RWPE2 (cell line): ENCODE measurements at regions not wholly inside any gene's neighbourhood (a gene's known extent, or its start where the extent isn't known, plus 50 kb on each side); places are given as distances from the start of the nearest gene placed in this dataset.
A peak's percentile ranks its signal among the peaks of the same experiment; 100 is the strongest.

Experiments used
- ATAC-seq: fragments of 200-7000 bp; cut with Tn5 transposase; 3 replicates; pipeline ENCODE4 v1.9.1; 2021; ENCODE audit warnings: low read depth
- DNase-seq: peaks from one replicate; pipeline ENCODE4 v3.0.0-alpha.2; 2020; ENCODE audit warnings: low spot score
- H3K27ac ChIP-seq: fragments of 450-650 bp; 2 replicates; pipeline ENCODE4 v1.5.1; 2017; ENCODE audit warnings: mild to moderate bottlenecking; ENCODE audit not compliant: poor library complexity, severe bottlenecking
- H3K27me3 ChIP-seq: fragments of 250-450 bp; sonication (Bioruptor Pico); 2 replicates; pipeline ENCODE4 v1.5.1; 2021; ENCODE audit warnings: mild to moderate bottlenecking, moderate library complexity; ENCODE audit not compliant: insufficient read depth, poor library complexity, severe bottlenecking
- H3K36me3 ChIP-seq: fragments of 250-450 bp; sonication (Bioruptor Pico); 2 replicates; pipeline ENCODE4 v1.5.1; 2020; ENCODE audit warnings: low read depth, mild to moderate bottlenecking, moderate library complexity
- H3K4me1 ChIP-seq: fragments of 250-450 bp; sonication (Bioruptor Pico); 2 replicates; pipeline ENCODE4 v1.5.1; 2021; ENCODE audit warnings: mild to moderate bottlenecking, moderate library complexity; ENCODE audit not compliant: insufficient read depth, poor library complexity, severe bottlenecking
- H3K4me3 ChIP-seq: fragments of 250-450 bp; sonication (Bioruptor Pico); 2 replicates; pipeline ENCODE4 v1.5.1; 2021; ENCODE audit warnings: mild to moderate bottlenecking, moderate library complexity; ENCODE audit not compliant: severe bottlenecking
- H3K9me3 ChIP-seq: fragments of 250-450 bp; sonication (Bioruptor Pico); 2 replicates; pipeline ENCODE4 v1.5.1; 2021; ENCODE audit warnings: mild to moderate bottlenecking, moderate library complexity; ENCODE audit not compliant: severe bottlenecking
- CTCF ChIP-seq: fragments of 450-650 bp; IDR thresholded peaks from one replicate; pipeline ENCODE4 v1.5.1; 2017; ENCODE audit warnings: mild to moderate bottlenecking, moderate library complexity; ENCODE audit not compliant: poor library complexity, severe bottlenecking

- Histone ChIP-seq H3K4me3 (no peak overlapping the region), H3K9me3 (no peaks in the 10 kb centered on the region), H3K27ac (no peak overlapping the region), H3K27me3 (no peaks in the 10 kb centered on the region), H3K4me1 (no peaks in the 10 kb centered on the region), H3K36me3 (no peaks in the 10 kb centered on the region)
- no peak for TF ChIP-seq CTCF
- DNase-seq: no peak
- no peak for ATAC-seq
These were observed 53.1 kb upstream of the MED9 start for GRCh38 chr17:17423656-17424055.

GRCh38 chr17:17424552-17424951, 52.2 kb upstream of the MED9 start:
- ATAC-seq (no peak), DNase-seq (peak; percentile 19)
- Histone ChIP-seq H3K9me3 (no peaks in the 10 kb centered on the region), H3K36me3 (no peaks in the 10 kb centered on the region), H3K4me3 (no peak overlapping the region), H3K27me3 (peaks cover 3% of the 10 kb centered on the region), H3K27ac (no peak overlapping the region), H3K4me1 (no peaks in the 10 kb centered on the region)
- no peak for TF ChIP-seq CTCF

- DNase-seq: no peak
- no peaks in the 10 kb centered on the region for H3K36me3 ChIP-seq
- H3K27ac ChIP-seq: no peak overlapping the region
- ATAC-seq: no peak
- no peaks in the 10 kb centered on the region for H3K4me1 ChIP-seq
- no peak overlapping the region for H3K4me3 ChIP-seq
- TF ChIP-seq CTCF: no peak
- peaks cover 7% of the 10 kb centered on the region for H3K27me3 ChIP-seq
- no peaks in the 10 kb centered on the region for H3K9me3 ChIP-seq
These were observed 51.8 kb upstream of the MED9 start for GRCh38 chr17:17425005-17425404.

GRCh38 chr17:17425591-17425990, 51.2 kb upstream of the MED9 start:
- Histone ChIP-seq H3K27me3 (peaks cover 7% of the 10 kb centered on the region), H3K27ac (no peak overlapping the region), H3K4me3 (no peak overlapping the region), H3K9me3 (no peaks in the 10 kb centered on the region), H3K36me3 (no peaks in the 10 kb centered on the region), H3K4me1 (no peaks in the 10 kb centered on the region)
- ATAC-seq (no peak), DNase-seq (no peak)
- TF ChIP-seq CTCF: no peak

- no peak for TF ChIP-seq CTCF
- no peak overlapping the region for H3K27ac ChIP-seq
- H3K36me3 ChIP-seq: no peaks in the 10 kb centered on the region
- H3K27me3 ChIP-seq: peaks cover 7% of the 10 kb centered on the region
- DNase-seq (no peak), ATAC-seq (no peak)
- no peaks in the 10 kb centered on the region for H3K4me1 ChIP-seq
- no peaks in the 10 kb centered on the region for H3K9me3 ChIP-seq
- H3K4me3 ChIP-seq: no peak overlapping the region
These were observed 50.6 kb upstream of the MED9 start for GRCh38 chr17:17426184-17426583.
